A549 (cell line): ENCODE measurements at regions not wholly inside any gene's neighbourhood (a gene's known extent, or its start where the extent isn't known, plus 50 kb on each side); places are given as distances from the start of the nearest gene placed in this dataset.
"Not testable (repeated sequence)": the region's sequence is repeated elsewhere in the genome, so short reads cannot be mapped to it uniquely, and the experiment has no call there.

Experiments
- ATAC-seq, 2 experiments: fragments of 200-7000 bp in 1 of 2; fragments of >200 bp in 1 of 2; cut with Nextera tagmentation in 1 of 2; cut with Tn5 transposase in 1 of 2; 3 replicates each; pipeline versions ENCODE4 v1.8.0 to v1.9.1; 2018 to 2020; ENCODE audit warnings: mild to moderate bottlenecking in 1 of 2, moderate library complexity in 1 of 2
- CTCF ChIA-PET: fragments of 300-600 bp; sonication (Branson Sonifier 250); formaldehyde crosslinking; extraction: SDS; loops from one replicate; lab custom pipeline; 2021; ENCODE audit warnings: antibody characterized with exemption, inconsistent platforms; lab: Yijun Ruan, JAX
- POLR2A ChIA-PET: fragments of 350-600 bp; formaldehyde crosslinking; extraction: SDS; loops from one replicate; lab custom pipeline; 2021; ENCODE audit warnings: antibody characterized with exemption, inconsistent platforms; lab: Yijun Ruan, JAX
- DNase-seq, 2 experiments: peaks; one replicate each; pipeline versions ENCODE4 v3.0.0 to v3.0.0-alpha.2; 2011 to 2016; ENCODE audit warnings: low read depth in 1 of 2, low spot score in 1 of 2
- FAIRE-seq: peaks from 2 replicates; lab custom pipeline; 2011; peaks lifted over from hg19 to GRCh38; lab: Jason Lieb, UNC
- H3K27ac ChIP-seq, 2 experiments: fragments of >200 bp; sonication (Bioruptor Twin); formaldehyde crosslinking; 3 replicates each; pipeline ENCODE4 v1.5.1; 2016 to 2017
- H3K4me1 ChIP-seq: fragments of >200 bp; sonication (Bioruptor Twin); formaldehyde crosslinking; 3 replicates; pipeline ENCODE4 v1.6.1; 2016
- H3K4me2 ChIP-seq: fragments of >200 bp; sonication (Bioruptor Twin); formaldehyde crosslinking; 3 replicates; pipeline ENCODE4 v1.6.1; 2016
- H3K4me3 ChIP-seq: fragments of >200 bp; sonication (Bioruptor Twin); formaldehyde crosslinking; 3 replicates; pipeline ENCODE4 v1.5.1; 2016
- H3K9me3 ChIP-seq: fragments of >200 bp; sonication (Bioruptor Twin); formaldehyde crosslinking; 3 replicates; pipeline ENCODE4 v1.6.1; 2016
- BCL3 ChIP-seq: fragments of >200 bp; sonication (Bioruptor Twin); formaldehyde crosslinking; IDR thresholded peaks from 3 replicates; pipeline ENCODE4 v1.6.1; 2016
- CBX2 ChIP-seq: fragments of 200-600 bp; sonication (generic); IDR thresholded peaks from 2 replicates; pipeline ENCODE4 v1.6.1; 2016; ENCODE audit warnings: low read depth, mild to moderate bottlenecking, borderline replicate concordance
- CBX8 ChIP-seq: fragments of 200-600 bp; sonication (generic); IDR thresholded peaks from 2 replicates; pipeline ENCODE4 v1.6.1; 2016
- CEBPB ChIP-seq, 2 experiments: fragments of >200 bp in 1 of 2; sonication (Bioruptor Twin) in 1 of 2; formaldehyde crosslinking in 1 of 2; IDR thresholded peaks; 2 replicates each; pipeline ENCODE4 v1.6.1; 2012 to 2016
- EHF ChIP-seq: fragments of 250-450 bp; sonication (Bioruptor Pico); IDR thresholded peaks from 2 replicates; pipeline ENCODE4 v1.5.0; 2020; ENCODE audit warnings: mild to moderate bottlenecking
- EHMT2 ChIP-seq: fragments of 200-600 bp; sonication (generic); IDR thresholded peaks from 2 replicates; pipeline ENCODE4 v1.6.1; 2016; ENCODE audit warnings: antibody characterized with exemption, low read depth, mild to moderate bottlenecking, moderate library complexity
- ELK1 ChIP-seq: fragments of 150-350 bp; IDR thresholded peaks from 2 replicates; pipeline ENCODE4 v1.6.1; 2014; ENCODE audit warnings: low read depth, mild to moderate bottlenecking, low read length
- ESRRA ChIP-seq: fragments of 150-350 bp; IDR thresholded peaks from 2 replicates; pipeline ENCODE4 v1.6.1; 2014; ENCODE audit warnings: mild to moderate bottlenecking, low read length, borderline replicate concordance
- FOSB ChIP-seq: fragments of 250-450 bp; sonication (Bioruptor Pico); IDR thresholded peaks from 2 replicates; pipeline ENCODE4 v1.5.0; 2020; ENCODE audit warnings: mild to moderate bottlenecking, moderate library complexity
- GATA3 ChIP-seq: IDR thresholded peaks from 2 replicates; pipeline ENCODE4 v1.6.1; 2012; ENCODE audit warnings: borderline replicate concordance
- HES2 ChIP-seq: fragments of >200 bp; sonication (Bioruptor Twin); formaldehyde crosslinking; IDR thresholded peaks from 2 replicates; pipeline ENCODE4 v1.6.1; 2016
- HEYL ChIP-seq: fragments of 250-450 bp; sonication (Bioruptor Pico); IDR thresholded peaks from 2 replicates; pipeline ENCODE4 v1.8.0; 2021; ENCODE audit warnings: mild to moderate bottlenecking, moderate library complexity
- HMGXB4 ChIP-seq: fragments of 250-450 bp; sonication (Bioruptor Pico); IDR thresholded peaks from 2 replicates; pipeline ENCODE4 v1.5.0; 2021; ENCODE audit warnings: mild to moderate bottlenecking, moderate library complexity, borderline replicate concordance
- HOXA7 ChIP-seq: fragments of 250-450 bp; sonication (Bioruptor Pico); IDR thresholded peaks from 2 replicates; pipeline ENCODE4 v1.5.0; 2020; ENCODE audit warnings: mild to moderate bottlenecking, moderate library complexity
- JUNB ChIP-seq: fragments of >200 bp; sonication (Bioruptor Twin); formaldehyde crosslinking; IDR thresholded peaks from 2 replicates; pipeline ENCODE4 v1.6.1; 2016
- KDM1A ChIP-seq: fragments of 200-600 bp; sonication (generic); IDR thresholded peaks from 2 replicates; pipeline ENCODE4 v1.6.1; 2016; ENCODE audit warnings: low read depth, mild to moderate bottlenecking
- NFE2L2 ChIP-seq: fragments of 150-350 bp; conservative IDR thresholded peaks from 2 replicates; pipeline ENCODE4 v1.6.1; 2014; ENCODE audit warnings: low read length
- NPAS2 ChIP-seq: fragments of 250-450 bp; sonication (Bioruptor Pico); IDR thresholded peaks from 2 replicates; pipeline ENCODE4 v1.8.0; 2022; ENCODE audit warnings: mild to moderate bottlenecking, moderate library complexity, borderline replicate concordance
- NR3C1 ChIP-seq: fragments of >200 bp; sonication (Bioruptor Twin); formaldehyde crosslinking; IDR thresholded peaks from 3 replicates; pipeline ENCODE4 v1.6.1; 2017
- PHF8 ChIP-seq: fragments of 200-600 bp; sonication (generic); IDR thresholded peaks from 2 replicates; pipeline ENCODE4 v1.6.1; 2016; ENCODE audit warnings: low read depth, mild to moderate bottlenecking, antibody characterized with exemption, moderate library complexity, borderline replicate concordance
- POLR2A ChIP-seq: IDR thresholded peaks from 2 replicates; pipeline ENCODE4 v1.6.1; 2012; ENCODE audit warnings: mild to moderate bottlenecking, low read length
- POLR2AphosphoS2 ChIP-seq: conservative IDR thresholded peaks from 2 replicates; pipeline ENCODE4 v1.6.1; 2012; ENCODE audit warnings: low read length, improper control_type of control experiment, inconsistent platforms
- RARB ChIP-seq: fragments of 250-450 bp; sonication (Bioruptor Pico); IDR thresholded peaks from 2 replicates; pipeline ENCODE4 v1.8.0; 2021; ENCODE audit warnings: mild to moderate bottlenecking, moderate library complexity
- RCOR1 ChIP-seq: fragments of 150-350 bp; IDR thresholded peaks from 2 replicates; pipeline ENCODE4 v1.6.1; 2014; ENCODE audit warnings: antibody characterized with exemption, low read length, low read depth
- REST ChIP-seq: fragments of 200-600 bp; sonication (generic); IDR thresholded peaks from 2 replicates; pipeline ENCODE4 v1.6.1; 2016; ENCODE audit warnings: antibody characterized with exemption, mild to moderate bottlenecking, moderate library complexity
- RNF2 ChIP-seq: fragments of 200-600 bp; sonication (generic); IDR thresholded peaks from 2 replicates; pipeline ENCODE4 v1.6.1; 2016; ENCODE audit warnings: low read depth, mild to moderate bottlenecking, antibody characterized with exemption, moderate library complexity, borderline replicate concordance
- SMC3 ChIP-seq: fragments of >200 bp; sonication (Bioruptor Twin); formaldehyde crosslinking; IDR thresholded peaks from 3 replicates; pipeline ENCODE4 v1.6.1; 2018; ENCODE audit warnings: inconsistent platforms
- SREBF2 ChIP-seq: fragments of 450-650 bp; IDR thresholded peaks from 2 replicates; pipeline ENCODE4 v1.6.1; 2014; ENCODE audit warnings: mild to moderate bottlenecking, moderate library complexity
- TP53 ChIP-seq: fragments of 250-450 bp; sonication (Bioruptor Pico); IDR thresholded peaks from 2 replicates; pipeline ENCODE4 v1.5.0; 2021; ENCODE audit warnings: mild to moderate bottlenecking, moderate library complexity
- ZFP36 ChIP-seq: fragments of 450-650 bp; IDR thresholded peaks from 2 replicates; pipeline ENCODE4 v1.6.1; 2014; ENCODE audit warnings: borderline replicate concordance; ENCODE audit not compliant: partially characterized antibody
- ZNF302 ChIP-seq: fragments of 250-450 bp; sonication (Bioruptor Pico); IDR thresholded peaks from 2 replicates; pipeline ENCODE4 v1.9.0; 2021; ENCODE audit warnings: inconsistent platforms, mild to moderate bottlenecking, moderate library complexity
- WGBS: methylation state at CpG from one replicate; pipeline ENCODE4 v1.1.6; 2017; ENCODE audit errors: missing lambda C conversion rate; 5-methylcytosine and 5-hydroxymethylcytosine counted together

GRCh38 chr2:224151161-224151560, 112.1 kb upstream of the SERPINE2 start (continued):
- TF ChIP-seq RNF2 (no peak), KDM1A (no peak), PHF8 (no peak), TP53 (CRISPR knock-in tag) (no peak), CBX8 (no peak), HMGXB4 (CRISPR knock-in tag) (no peak), FOSB (CRISPR knock-in tag) (no peak), NPAS2 (no peak), JUNB (peak; percentile 93), POLR2A (no peak), BCL3 (no peak), EHF (no peak), ELK1 (no peak), CBX2 (no peak), RCOR1 (no peak), SMC3 (peak; percentile 29; the same call in 1 of the 3 replicates), ZFP36 (no peak), HOXA7 (CRISPR knock-in tag) (no peak), ESRRA (no peak), REST (no peak), GATA3 (peak; percentile 79; the same call in 1 of the 2 replicates), ZNF302 (no peak), SREBF2 (no peak), NR3C1 (no peak), RARB (no peak), HEYL (no peak), POLR2AphosphoS2 (no peak), HES2 (peak; percentile 77), EHMT2 (no peak), NFE2L2 (no peak), CEBPB (IDR thresholded peaks at IDR 0.05) (peak; percentile 79 to 95)

- CTCF ChIA-PET: interaction anchor here (1.4 to 5.0 kb wide), 2 partner anchors 14 to 154 kb away, joined by 3 to 18 read pairs; no protein-coding TSS in a partner anchor
- ATAC-seq, H3K4me3 ChIP-seq, FAIRE-seq, DNase-seq, H3K9me3 ChIP-seq, POLR2A ChIA-PET, H3K4me2 ChIP-seq: not testable (repeated sequence)
- Histone ChIP-seq H3K4me1 (peaks cover 63% of the 10 kb centered on the region), H3K27ac (peak overlapping the region in 1 of 2 experiments; percentile 34; a peak in 1 of 6 replicates)
- 80% methylated on average over 5 of the region's 5 CpGs for WGBS
These were observed 109.0 kb upstream of the SERPINE2 start for GRCh38 chr2:224148058-224148457.
